ENCODE measurements at regions not wholly inside any gene's neighbourhood (a gene's known extent, or its start where the extent isn't known, plus 50 kb on each side); places are given as distances from the start of the nearest gene placed in this dataset.

DNA sequence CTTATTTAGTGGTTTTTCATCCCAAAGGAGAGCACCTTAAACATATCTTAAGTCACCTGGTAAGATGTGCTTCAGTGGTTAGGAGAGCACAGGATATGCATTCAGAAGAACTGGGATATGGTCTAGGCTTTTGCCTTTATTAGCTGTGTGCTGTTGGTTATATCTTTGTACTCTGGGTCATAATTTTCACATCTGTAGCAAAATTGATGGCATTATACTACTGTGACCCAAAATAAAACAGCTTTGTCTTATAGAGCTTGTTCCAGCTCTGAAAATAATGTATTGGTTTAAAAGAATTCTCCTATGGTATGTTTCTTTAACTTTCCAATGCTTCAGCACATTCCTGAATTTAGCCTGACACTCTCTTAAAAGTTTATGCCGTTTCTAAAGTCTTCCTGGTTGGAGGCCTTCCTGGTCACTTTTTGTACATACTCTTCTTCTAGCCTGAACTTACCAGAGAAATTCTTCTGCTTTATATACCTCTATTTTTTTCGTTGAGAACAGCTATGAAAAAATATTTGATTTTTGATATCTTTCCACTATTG lies 337.1 kb upstream of the MPDZ start:
- TF ChIP-seq POLR2A (IDR thresholded peaks at IDR 0.05), result no peak
- TF ChIP-seq, protein P1, sequence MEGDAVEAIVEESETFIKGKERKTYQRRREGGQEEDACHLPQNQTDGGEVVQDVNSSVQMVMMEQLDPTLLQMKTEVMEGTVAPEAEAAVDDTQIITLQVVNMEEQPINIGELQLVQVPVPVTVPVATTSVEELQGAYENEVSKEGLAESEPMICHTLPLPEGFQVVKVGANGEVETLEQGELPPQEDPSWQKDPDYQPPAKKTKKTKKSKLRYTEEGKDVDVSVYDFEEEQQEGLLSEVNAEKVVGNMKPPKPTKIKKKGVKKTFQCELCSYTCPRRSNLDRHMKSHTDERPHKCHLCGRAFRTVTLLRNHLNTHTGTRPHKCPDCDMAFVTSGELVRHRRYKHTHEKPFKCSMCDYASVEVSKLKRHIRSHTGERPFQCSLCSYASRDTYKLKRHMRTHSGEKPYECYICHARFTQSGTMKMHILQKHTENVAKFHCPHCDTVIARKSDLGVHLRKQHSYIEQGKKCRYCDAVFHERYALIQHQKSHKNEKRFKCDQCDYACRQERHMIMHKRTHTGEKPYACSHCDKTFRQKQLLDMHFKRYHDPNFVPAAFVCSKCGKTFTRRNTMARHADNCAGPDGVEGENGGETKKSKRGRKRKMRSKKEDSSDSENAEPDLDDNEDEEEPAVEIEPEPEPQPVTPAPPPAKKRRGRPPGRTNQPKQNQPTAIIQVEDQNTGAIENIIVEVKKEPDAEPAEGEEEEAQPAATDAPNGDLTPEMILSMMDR (IDR thresholded peaks at IDR 0.05), result no peak
- TF ChIP-seq EP300 (IDR thresholded peaks at IDR 0.05), result no peak
- TF ChIP-seq POLR2AphosphoS5 (IDR thresholded peaks at IDR 0.05), result no peak

All from gastroesophageal sphincter (tissue), 3 donors.